Body of pancreas (tissue), 4 donors: ENCODE measurements at regions not wholly inside any gene's neighbourhood (a gene's known extent, or its start where the extent isn't known, plus 50 kb on each side); places are given as distances from the start of the nearest gene placed in this dataset.

Experiments
- CTCF ChIP-seq, 7 experiments: fragments of 450-650 bp in 4 of 7; fragments of 200-600 bp in 3 of 7; sonication (generic) in 3 of 7; IDR thresholded peaks; one replicate each; pipeline ENCODE4 v1.5.1; 2016 to 2019; ENCODE audit warnings: antibody characterized with exemption in 7 of 7
- POLR2A ChIP-seq, 3 donors: fragments of 450-650 bp; IDR thresholded peaks; one replicate each; pipeline ENCODE4 v1.6.1; 2016; ENCODE audit warnings: antibody characterized with exemption in 3 of 3, mild to moderate bottlenecking in 2 of 3

GRCh38 chr13:34037636-34038540 is 219.9 kb downstream of the RFC3 start:
- TF ChIP-seq CTCF (IDR thresholded peaks at IDR 0.05), result no peak
- no peak for TF ChIP-seq POLR2A (IDR thresholded peaks at IDR 0.05)
